Liver (tissue), 8 donors: ENCODE measurements at regions not wholly inside any gene's neighbourhood (a gene's known extent, or its start where the extent isn't known, plus 50 kb on each side); places are given as distances from the start of the nearest gene placed in this dataset.

Experiments used
- DNase-seq: peaks from one replicate; pipeline ENCODE4 v3.0.0-alpha.2; 2017; ENCODE audit warnings: low spot score
- H3K27ac ChIP-seq, 2 donors: one replicate each; pipeline ENCODE4 v1.7.0; 2013; ENCODE audit warnings: inconsistent platforms in 2 of 2, low read length in 2 of 2, control low read depth in 1 of 2, low read depth in 1 of 2, mild to moderate bottlenecking in 1 of 2
- H3K27me3 ChIP-seq, 4 donors: one replicate each; pipeline versions ENCODE4 v1.6.1 to v1.7.0; 2013; ENCODE audit warnings: low read length in 3 of 4, inconsistent platforms in 1 of 4, mild to moderate bottlenecking in 1 of 4, moderate library complexity in 1 of 4; ENCODE audit not compliant: control insufficient read depth in 4 of 4, insufficient read depth in 4 of 4
- H3K36me3 ChIP-seq, 4 donors: one replicate each; pipeline versions ENCODE4 v1.6.1 to v1.7.0; 2013; ENCODE audit warnings: low read length in 3 of 4, mild to moderate bottlenecking in 3 of 4, low read depth in 1 of 4, moderate library complexity in 1 of 4; ENCODE audit not compliant: control insufficient read depth in 4 of 4, insufficient read depth in 3 of 4
- H3K4me1 ChIP-seq, 4 donors: one replicate each; pipeline versions ENCODE4 v1.6.1 to v1.7.0; 2013; ENCODE audit warnings: low read length in 3 of 4, mild to moderate bottlenecking in 3 of 4, moderate library complexity in 1 of 4; ENCODE audit not compliant: control insufficient read depth in 4 of 4, insufficient read depth in 4 of 4
- H3K4me3 ChIP-seq, 3 donors: one replicate each; pipeline versions ENCODE4 v1.6.1 to v1.7.0; 2013; ENCODE audit warnings: low read length in 3 of 3, control low read depth in 1 of 3, low read depth in 1 of 3, mild to moderate bottlenecking in 1 of 3
- H3K9ac ChIP-seq, 2 donors: one replicate each; pipeline ENCODE4 v1.7.0; 2013; ENCODE audit warnings: low read length in 2 of 2, mild to moderate bottlenecking in 2 of 2, moderate library complexity in 2 of 2, control low read depth in 1 of 2, low read depth in 1 of 2
- H3K9me3 ChIP-seq, 4 donors: one replicate each; pipeline versions ENCODE4 v1.6.1 to v1.7.0; 2013; ENCODE audit warnings: low read length in 3 of 4; ENCODE audit not compliant: control insufficient read depth in 4 of 4
- EGR1 ChIP-seq, 2 donors: IDR thresholded peaks; 2 replicates each; pipeline ENCODE4 v1.6.1; 2016 to 2018; ENCODE audit warnings: antibody characterized with exemption in 2 of 2, low read depth in 2 of 2
- FOXA1 ChIP-seq: IDR thresholded peaks from 2 replicates; pipeline ENCODE4 v1.6.1; 2016; ENCODE audit warnings: antibody characterized with exemption
- FOXA2 ChIP-seq: IDR thresholded peaks from 2 replicates; pipeline ENCODE4 v1.6.1; 2016; ENCODE audit warnings: antibody characterized with exemption
- GABPA ChIP-seq, 2 donors: IDR thresholded peaks in 1 of 2; conservative IDR thresholded peaks in 1 of 2; 2 replicates each; pipeline ENCODE4 v1.6.1; 2016; ENCODE audit warnings: antibody characterized with exemption in 2 of 2, mild to moderate bottlenecking in 1 of 2, moderate library complexity in 1 of 2
- HNF4A ChIP-seq, 2 donors: conservative IDR thresholded peaks; 2 replicates each; pipeline ENCODE4 v1.6.1; 2016; ENCODE audit warnings: antibody characterized with exemption in 2 of 2, mild to moderate bottlenecking in 2 of 2
- HNF4G ChIP-seq: IDR thresholded peaks from 2 replicates; pipeline ENCODE4 v1.6.1; 2016; ENCODE audit warnings: antibody characterized with exemption
- JUND ChIP-seq, 2 donors: IDR thresholded peaks; 2 replicates each; pipeline ENCODE4 v1.6.1; 2016; ENCODE audit warnings: antibody characterized with exemption in 2 of 2
- MAX ChIP-seq: IDR thresholded peaks from 2 replicates; pipeline ENCODE4 v1.6.1; 2016; ENCODE audit warnings: antibody characterized with exemption
- NR2F2 ChIP-seq: IDR thresholded peaks from 2 replicates; pipeline ENCODE4 v1.6.1; 2016; ENCODE audit warnings: antibody characterized with exemption
- RAD21 ChIP-seq, 2 donors: IDR thresholded peaks; 2 replicates each; pipeline ENCODE4 v1.6.1; 2016; ENCODE audit warnings: antibody characterized with exemption in 2 of 2, mild to moderate bottlenecking in 2 of 2
- REST ChIP-seq: IDR thresholded peaks from 2 replicates; pipeline ENCODE4 v1.6.1; 2016; ENCODE audit warnings: antibody characterized with exemption, mild to moderate bottlenecking
- RXRA ChIP-seq, 2 donors: IDR thresholded peaks; 2 replicates each; pipeline ENCODE4 v1.6.1; 2017 to 2018; ENCODE audit warnings: antibody characterized with exemption in 2 of 2, mild to moderate bottlenecking in 1 of 2
- SP1 ChIP-seq: IDR thresholded peaks from 2 replicates; pipeline ENCODE4 v1.6.1; 2018; ENCODE audit warnings: antibody characterized with exemption, mild to moderate bottlenecking
- TAF1 ChIP-seq: conservative IDR thresholded peaks from 2 replicates; pipeline ENCODE4 v1.6.1; 2016; ENCODE audit warnings: antibody characterized with exemption, mild to moderate bottlenecking
- YY1 ChIP-seq: IDR thresholded peaks from 2 replicates; pipeline ENCODE4 v1.6.1; 2016; ENCODE audit warnings: antibody characterized with exemption, mild to moderate bottlenecking
- ZBTB33 ChIP-seq: IDR thresholded peaks from 2 replicates; pipeline ENCODE4 v1.6.1; 2016; ENCODE audit warnings: antibody characterized with exemption
- WGBS: extraction: QIAGEN DNeasy Blood & Tissue Kit; methylation state at CpG from one replicate; pipeline ENCODE4 v1.1.7; 2013; 5-methylcytosine and 5-hydroxymethylcytosine counted together
- TF ChIP-seq, protein P1 (sequence below): IDR thresholded peaks from 2 replicates; pipeline ENCODE4 v1.6.1; 2016; ENCODE audit warnings: antibody characterized with exemption
- TF ChIP-seq, protein P2 (sequence below): fragments of 150-350 bp; IDR thresholded peaks from 2 replicates; pipeline ENCODE4 v1.5.1; 2017; ENCODE audit warnings: improper control_type of control experiment, low read depth, low read length; ENCODE audit not compliant: missing input control
- donor health status: healthy.
- donor health status: healthy.
- donor health status: healthy.
- donor health status: healthy.
- donor health status: healthy.

DNA sequence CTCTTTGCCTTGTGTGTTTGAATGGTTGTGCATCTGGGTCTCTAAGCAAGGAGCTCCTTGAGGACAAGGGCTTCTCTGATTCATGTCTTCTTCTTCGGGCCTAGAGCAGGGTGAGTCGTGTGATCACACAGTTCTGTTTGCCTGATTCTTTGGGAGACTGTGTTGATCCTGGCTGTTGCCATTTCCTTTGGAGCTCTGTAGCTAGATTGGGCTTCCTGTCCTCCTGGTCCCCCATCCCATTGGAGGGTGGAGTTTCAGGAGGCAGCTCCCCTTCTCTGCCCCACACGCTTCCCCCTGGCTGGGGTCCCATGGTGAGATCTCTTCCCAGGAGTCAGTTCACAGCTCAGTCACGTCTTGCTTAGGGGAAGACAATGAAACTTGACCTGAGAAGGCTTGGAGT lies 92.8 kb downstream of the TRIB2 start:
- no peaks in the 10 kb centered on the region for H3K9me3 ChIP-seq
- peak overlapping the region in 1 of 2 donors; percentile 13 for H3K27ac ChIP-seq
- DNase-seq: no peak
- no peak for TF ChIP-seq TAF1
- no peak for TF ChIP-seq JUND (IDR thresholded peaks at IDR 0.05)
- TF ChIP-seq FOXA1: no peak
- TF ChIP-seq GABPA (IDR thresholded peaks at IDR 0.05 in 1 of 2, conservative IDR thresholded peaks at IDR 0.05 in 1 of 2): no peak
- TF ChIP-seq SP1: no peak
- TF ChIP-seq MAX: no peak
- TF ChIP-seq RAD21 (IDR thresholded peaks at IDR 0.05): no peak
- no peak for TF ChIP-seq REST
- TF ChIP-seq RXRA (IDR thresholded peaks at IDR 0.05): no peak
- TF ChIP-seq ZBTB33: no peak
- no peaks in the 10 kb centered on the region for H3K4me1 ChIP-seq
- WGBS: 69% methylated on average over 4 of the region's 4 CpGs
- H3K36me3 ChIP-seq: no peaks in the 10 kb centered on the region
- H3K27me3 ChIP-seq: peaks cover 0 to 7% (median 0%) of the 10 kb centered on the region in 4 donors
- no peak overlapping the region for H3K4me3 ChIP-seq
- H3K9ac ChIP-seq: no peak overlapping the region

- Histone ChIP-seq H3K4me3 (no peak overlapping the region), H3K4me1 (no peaks in the 10 kb centered on the region), H3K27ac (no peak overlapping the region), H3K9me3 (no peaks in the 10 kb centered on the region), H3K27me3 (peaks cover 0 to 9% (median 0%) of the 10 kb centered on the region in 4 donors), H3K9ac (no peak overlapping the region), H3K36me3 (no peaks in the 10 kb centered on the region)
- DNase-seq: no peak
- TF ChIP-seq HNF4G (no peak), GABPA (IDR thresholded peaks at IDR 0.05 in 1 of 2, conservative IDR thresholded peaks at IDR 0.05 in 1 of 2) (no peak), NR2F2 (no peak), RXRA (IDR thresholded peaks at IDR 0.05) (no peak), HNF4A (conservative IDR thresholded peaks at IDR 0.05) (no peak), FOXA1 (no peak), RAD21 (IDR thresholded peaks at IDR 0.05) (no peak), EGR1 (IDR thresholded peaks at IDR 0.05; ENCODE audit: low read depth in 2 of 2) (no peak), FOXA2 (no peak), ZBTB33 (no peak), REST (no peak), MAX (no peak), YY1 (no peak)
- TF ChIP-seq, protein P1, sequence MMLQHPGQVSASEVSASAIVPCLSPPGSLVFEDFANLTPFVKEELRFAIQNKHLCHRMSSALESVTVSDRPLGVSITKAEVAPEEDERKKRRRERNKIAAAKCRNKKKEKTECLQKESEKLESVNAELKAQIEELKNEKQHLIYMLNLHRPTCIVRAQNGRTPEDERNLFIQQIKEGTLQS: no peak
- TF ChIP-seq, protein P2, sequence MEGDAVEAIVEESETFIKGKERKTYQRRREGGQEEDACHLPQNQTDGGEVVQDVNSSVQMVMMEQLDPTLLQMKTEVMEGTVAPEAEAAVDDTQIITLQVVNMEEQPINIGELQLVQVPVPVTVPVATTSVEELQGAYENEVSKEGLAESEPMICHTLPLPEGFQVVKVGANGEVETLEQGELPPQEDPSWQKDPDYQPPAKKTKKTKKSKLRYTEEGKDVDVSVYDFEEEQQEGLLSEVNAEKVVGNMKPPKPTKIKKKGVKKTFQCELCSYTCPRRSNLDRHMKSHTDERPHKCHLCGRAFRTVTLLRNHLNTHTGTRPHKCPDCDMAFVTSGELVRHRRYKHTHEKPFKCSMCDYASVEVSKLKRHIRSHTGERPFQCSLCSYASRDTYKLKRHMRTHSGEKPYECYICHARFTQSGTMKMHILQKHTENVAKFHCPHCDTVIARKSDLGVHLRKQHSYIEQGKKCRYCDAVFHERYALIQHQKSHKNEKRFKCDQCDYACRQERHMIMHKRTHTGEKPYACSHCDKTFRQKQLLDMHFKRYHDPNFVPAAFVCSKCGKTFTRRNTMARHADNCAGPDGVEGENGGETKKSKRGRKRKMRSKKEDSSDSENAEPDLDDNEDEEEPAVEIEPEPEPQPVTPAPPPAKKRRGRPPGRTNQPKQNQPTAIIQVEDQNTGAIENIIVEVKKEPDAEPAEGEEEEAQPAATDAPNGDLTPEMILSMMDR: no peak
These were observed 95.2 kb downstream of the TRIB2 start for GRCh38 chr2:12811916-12812315.
